ENCODE measurements at regions not wholly inside any gene's neighbourhood (a gene's known extent, or its start where the extent isn't known, plus 50 kb on each side); places are given as distances from the start of the nearest gene placed in this dataset.
"Not testable (repeated sequence)": the region's sequence is repeated elsewhere in the genome, so short reads cannot be mapped to it uniquely, and the experiment has no call there.

DNA sequence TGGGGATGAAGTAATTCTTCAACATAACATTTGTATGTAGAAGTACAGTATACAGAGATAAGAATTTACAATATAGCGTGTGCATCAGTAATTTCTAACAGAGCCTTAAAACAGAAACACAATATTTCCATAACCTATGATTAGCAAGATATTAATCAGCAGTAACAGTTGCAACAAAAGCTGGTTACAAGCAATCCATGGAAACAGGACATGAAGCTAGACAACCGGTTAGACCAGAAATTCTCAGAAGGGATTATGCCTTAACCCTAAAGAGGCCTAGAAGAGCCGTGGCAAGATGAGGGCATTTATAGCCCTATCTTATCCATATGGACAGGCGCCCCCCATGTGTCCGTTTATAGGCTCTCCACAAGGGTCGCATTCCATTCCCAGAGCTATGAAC lies 392.5 kb downstream of the PRELID2 start:
- no CpG with 5 or more reads among the region's 6 CpGs for WGBS (ENCODE audit: extremely low coverage, insufficient coverage, insufficient read length)
- not testable (repeated sequence) for H3K4ac ChIP-seq (ENCODE audit: low read depth, low read length); H4K12ac ChIP-seq (ENCODE audit: low read depth, low read length); H2BK120ac ChIP-seq (ENCODE audit: insufficient read depth, low read length, poor library complexity); H3K4me3 ChIP-seq (ENCODE audit: low read depth, low read length); H3K9me3 ChIP-seq (ENCODE audit: insufficient read depth, low read depth, low read length); H3K27me3 ChIP-seq (ENCODE audit: insufficient read depth, low read length); H3K79me1 ChIP-seq (ENCODE audit: low read length); H4K8ac ChIP-seq (ENCODE audit: low read depth, low read length); H2BK12ac ChIP-seq (ENCODE audit: low read length); H2AK5ac ChIP-seq (ENCODE audit: low read length); H3K27ac ChIP-seq (ENCODE audit: low read depth, low read length); H3K79me2 ChIP-seq (ENCODE audit: control insufficient read depth, insufficient read depth, low read length, poor library complexity); H3K4me1 ChIP-seq (ENCODE audit: control insufficient read depth in 1 of 2, insufficient read depth in 2 of 2, low read length in 2 of 2); H3K18ac ChIP-seq (ENCODE audit: low read length); H3K36me3 ChIP-seq (ENCODE audit: control insufficient read depth in 1 of 2, insufficient read depth in 2 of 2, low read length in 2 of 2); H3K4me2 ChIP-seq (ENCODE audit: low read length); H2BK5ac ChIP-seq (ENCODE audit: low read depth, low read length, poor library complexity); H2AFZ ChIP-seq (ENCODE audit: insufficient read depth, low read length, poor library complexity); H3K9ac ChIP-seq (ENCODE audit: low read length); H3K14ac ChIP-seq (ENCODE audit: low read length); H3K23ac ChIP-seq (ENCODE audit: low read length)
- DNase-seq = peak; percentile 7 to 63
- peak overlapping the region; percentile 37 for H4K91ac ChIP-seq (ENCODE audit: low read depth, low read length)

DNA sequence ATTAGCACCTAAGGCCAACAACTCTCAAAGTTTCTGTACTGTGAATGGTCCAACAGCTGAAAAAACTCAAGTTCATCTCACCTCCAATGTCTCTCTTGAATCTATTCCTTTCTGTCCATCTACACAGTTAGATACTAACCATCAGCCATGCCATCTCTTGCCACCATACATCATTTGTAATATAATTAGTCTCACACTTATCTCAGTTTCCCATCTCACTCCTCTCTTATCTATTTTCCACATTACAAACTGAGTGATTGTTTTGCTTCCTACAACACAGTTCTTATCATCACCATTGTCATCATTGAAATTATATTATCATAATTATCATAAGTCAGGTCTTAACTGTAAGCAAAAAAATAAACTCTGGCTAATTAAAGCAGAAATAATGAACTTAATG lies 393.9 kb downstream of the PRELID2 start:
- Histone ChIP-seq H3K9me3 (ENCODE audit: insufficient read depth, low read depth, low read length) (peaks cover 2% of the 10 kb centered on the region), H3K4me2 (ENCODE audit: low read length) (no peak overlapping the region), H3K79me1 (ENCODE audit: low read length) (peaks cover 1% of the 10 kb centered on the region), H2BK5ac (ENCODE audit: low read depth, low read length, poor library complexity) (no peak overlapping the region), H3K18ac (ENCODE audit: low read length) (no peak overlapping the region), H3K27ac (ENCODE audit: low read depth, low read length) (no peak overlapping the region), H2AK5ac (ENCODE audit: low read length) (no peak overlapping the region), H3K9ac (ENCODE audit: low read length) (no peak overlapping the region), H4K12ac (ENCODE audit: low read depth, low read length) (no peak overlapping the region), H3K4ac (ENCODE audit: low read depth, low read length) (no peak overlapping the region), H2AFZ (ENCODE audit: insufficient read depth, low read length, poor library complexity) (no peak overlapping the region), H3K4me1 (ENCODE audit: control insufficient read depth in 1 of 2, insufficient read depth in 2 of 2, low read length in 2 of 2) (peaks cover 0 to 2% of the 10 kb centered on the region in 2 experiments), H4K8ac (ENCODE audit: low read depth, low read length) (no peak overlapping the region), H3K27me3 (ENCODE audit: insufficient read depth, low read length) (no peaks in the 10 kb centered on the region), H3K4me3 (ENCODE audit: low read depth, low read length) (no peak overlapping the region), H2BK12ac (ENCODE audit: low read length) (no peak overlapping the region), H3K14ac (ENCODE audit: low read length) (no peak overlapping the region), H3K36me3 (ENCODE audit: control insufficient read depth in 1 of 2, insufficient read depth in 2 of 2, low read length in 2 of 2) (peaks cover 0 to 1% of the 10 kb centered on the region in 2 experiments), H4K91ac (ENCODE audit: low read depth, low read length) (no peak overlapping the region), H3K79me2 (ENCODE audit: control insufficient read depth, insufficient read depth, low read length, poor library complexity) (no peaks in the 10 kb centered on the region), H3K23ac (ENCODE audit: low read length) (no peak overlapping the region), H2BK120ac (ENCODE audit: insufficient read depth, low read length, poor library complexity) (no peak overlapping the region)
- no peak for DNase-seq

DNA sequence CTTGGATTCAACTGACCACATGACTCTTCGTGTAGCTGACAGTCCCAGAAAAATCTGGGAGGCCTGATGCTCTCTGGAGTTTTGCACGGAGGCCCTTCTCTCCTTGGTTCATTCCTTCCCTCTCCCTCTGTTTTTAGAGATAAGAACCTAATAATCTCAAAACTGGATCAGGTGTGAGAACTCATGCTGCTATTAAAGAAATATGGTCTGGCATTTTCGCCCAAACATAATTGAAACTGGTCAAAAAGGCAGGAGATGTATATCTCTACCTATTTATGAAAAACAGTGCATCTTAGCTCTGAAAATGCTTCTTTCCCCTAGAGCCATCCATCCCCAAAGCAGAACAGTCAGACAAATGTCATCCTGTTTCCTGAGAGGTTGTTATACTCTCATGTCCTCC lies 397.5 kb downstream of the PRELID2 start:
- no peak overlapping the region for H3K23ac ChIP-seq (ENCODE audit: low read length)
- no peak overlapping the region for H2BK12ac ChIP-seq (ENCODE audit: low read length)
- no peaks in the 10 kb centered on the region for H3K4me1 ChIP-seq (ENCODE audit: control insufficient read depth in 1 of 2, insufficient read depth in 2 of 2, low read length in 2 of 2)
- peaks cover 0 to 1% of the 10 kb centered on the region in 2 experiments for H3K36me3 ChIP-seq (ENCODE audit: control insufficient read depth in 1 of 2, insufficient read depth in 2 of 2, low read length in 2 of 2)
- no peak overlapping the region for H4K8ac ChIP-seq (ENCODE audit: low read depth, low read length)
- H3K9ac ChIP-seq (ENCODE audit: low read length) = no peak overlapping the region
- peaks cover 1% of the 10 kb centered on the region for H3K79me1 ChIP-seq (ENCODE audit: low read length)
- H3K4ac ChIP-seq (ENCODE audit: low read depth, low read length) = no peak overlapping the region
- H3K9me3 ChIP-seq (ENCODE audit: insufficient read depth, low read depth, low read length) = peaks cover 2% of the 10 kb centered on the region
- no peak overlapping the region for H4K91ac ChIP-seq (ENCODE audit: low read depth, low read length)
- no peak overlapping the region for H2AFZ ChIP-seq (ENCODE audit: insufficient read depth, low read length, poor library complexity)
- no peak overlapping the region for H4K12ac ChIP-seq (ENCODE audit: low read depth, low read length)
- no CpG with 5 or more reads among the region's 3 CpGs for WGBS (ENCODE audit: extremely low coverage, insufficient coverage, insufficient read length)
- H3K27ac ChIP-seq (ENCODE audit: low read depth, low read length) = no peak overlapping the region
- no peak overlapping the region for H2BK120ac ChIP-seq (ENCODE audit: insufficient read depth, low read length, poor library complexity)
- no peak overlapping the region for H3K4me3 ChIP-seq (ENCODE audit: low read depth, low read length)
- no peak overlapping the region for H3K18ac ChIP-seq (ENCODE audit: low read length)
- no peak overlapping the region for H3K14ac ChIP-seq (ENCODE audit: low read length)
- H2AK5ac ChIP-seq (ENCODE audit: low read length) = no peak overlapping the region
- no peaks in the 10 kb centered on the region for H3K79me2 ChIP-seq (ENCODE audit: control insufficient read depth, insufficient read depth, low read length, poor library complexity)
- no peak overlapping the region for H2BK5ac ChIP-seq (ENCODE audit: low read depth, low read length, poor library complexity)
- H3K4me2 ChIP-seq (ENCODE audit: low read length) = no peak overlapping the region
- H3K27me3 ChIP-seq (ENCODE audit: insufficient read depth, low read length) = no peaks in the 10 kb centered on the region
- DNase-seq = no peak

DNA sequence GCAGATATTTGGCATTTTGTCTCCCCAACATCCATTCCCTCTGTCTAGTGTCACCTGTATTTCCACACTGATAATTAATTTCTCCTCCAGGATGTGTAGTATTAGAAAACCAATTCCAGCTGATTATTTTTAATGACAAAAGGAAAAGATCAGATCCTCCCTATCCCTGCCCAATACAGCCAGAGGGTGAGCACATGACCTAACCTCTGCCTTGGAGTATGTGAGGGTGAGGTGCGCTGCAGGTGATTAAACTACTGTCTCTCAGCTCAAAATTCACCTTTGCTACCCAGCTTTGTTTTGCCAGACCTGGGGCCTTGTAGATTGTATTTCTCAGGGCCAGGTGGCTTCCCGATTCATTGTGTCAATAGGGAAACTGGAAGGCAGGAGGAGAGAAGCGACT lies 402.1 kb downstream of the PRELID2 start:
- Histone ChIP-seq H2BK5ac (ENCODE audit: low read depth, low read length, poor library complexity) (no peak overlapping the region), H3K9ac (ENCODE audit: low read length) (no peak overlapping the region), H2BK120ac (ENCODE audit: insufficient read depth, low read length, poor library complexity) (no peak overlapping the region), H3K4me2 (ENCODE audit: low read length) (no peak overlapping the region), H3K36me3 (ENCODE audit: control insufficient read depth in 1 of 2, insufficient read depth in 2 of 2, low read length in 2 of 2) (no peaks in the 10 kb centered on the region), H2BK12ac (ENCODE audit: low read length) (no peak overlapping the region), H2AK5ac (ENCODE audit: low read length) (no peak overlapping the region), H3K14ac (ENCODE audit: low read length) (no peak overlapping the region), H4K8ac (ENCODE audit: low read depth, low read length) (no peak overlapping the region), H3K9me3 (ENCODE audit: insufficient read depth, low read depth, low read length) (no peaks in the 10 kb centered on the region), H4K12ac (ENCODE audit: low read depth, low read length) (no peak overlapping the region), H3K27ac (ENCODE audit: low read depth, low read length) (no peak overlapping the region), H3K4ac (ENCODE audit: low read depth, low read length) (no peak overlapping the region), H3K18ac (ENCODE audit: low read length) (no peak overlapping the region), H2AFZ (ENCODE audit: insufficient read depth, low read length, poor library complexity) (no peak overlapping the region), H3K4me1 (ENCODE audit: control insufficient read depth in 1 of 2, insufficient read depth in 2 of 2, low read length in 2 of 2) (no peaks in the 10 kb centered on the region), H4K91ac (ENCODE audit: low read depth, low read length) (no peak overlapping the region), H3K27me3 (ENCODE audit: insufficient read depth, low read length) (no peaks in the 10 kb centered on the region), H3K23ac (ENCODE audit: low read length) (no peak overlapping the region), H3K79me2 (ENCODE audit: control insufficient read depth, insufficient read depth, low read length, poor library complexity) (no peaks in the 10 kb centered on the region), H3K79me1 (ENCODE audit: low read length) (no peaks in the 10 kb centered on the region), H3K4me3 (ENCODE audit: low read depth, low read length) (no peak overlapping the region)
- WGBS (ENCODE audit: extremely low coverage, insufficient coverage, insufficient read length) = no CpG with 5 or more reads among the region's 3 CpGs
- DNase-seq = no peak

Data from trophoblast cell (in vitro differentiated cells and primary cell).